HG02981 (cell line): ENCODE measurements at regions not wholly inside any gene's neighbourhood (a gene's known extent, or its start where the extent isn't known, plus 50 kb on each side); places are given as distances from the start of the nearest gene placed in this dataset.
"Not testable (repeated sequence)": the region's sequence is repeated elsewhere in the genome, so short reads cannot be mapped to it uniquely, and the experiment has no call there.

Experiments used
- ATAC-seq: cut with Tn5 transposase; IDR thresholded peaks from one replicate; pipeline ENCODE4 v1.9.1; 2021; ENCODE audit warnings: mild to moderate bottlenecking, moderate library complexity; ENCODE audit not compliant: unreplicated experiment

- no peak for ATAC-seq
Measured at GRCh38 chr2:47653902-47654789, 83.4 kb upstream of the KCNK12 start.

- no peak for ATAC-seq
Measured at GRCh38 chr2:47653036-47653435, 82.3 kb upstream of the KCNK12 start.

GRCh38 chr2:47652061-47652690 is 81.4 kb upstream of the KCNK12 start:
- no peak for ATAC-seq

- no peak for ATAC-seq
Measured at GRCh38 chr2:47651296-47651695, 80.5 kb upstream of the KCNK12 start.

- no peak for ATAC-seq
Measured at GRCh38 chr2:47650001-47650535, 79.3 kb upstream of the KCNK12 start.

GRCh38 chr2:47645246-47645645 is 74.5 kb upstream of the KCNK12 start:
- ATAC-seq = no peak

- no peak for ATAC-seq
Measured at GRCh38 chr2:47644351-47644750, 73.6 kb upstream of the KCNK12 start.

- ATAC-seq = no peak
Measured at GRCh38 chr2:47641366-47641765, 70.6 kb upstream of the KCNK12 start.

- no peak for ATAC-seq
Measured at GRCh38 chr2:47640356-47640755, 69.6 kb upstream of the KCNK12 start.

GRCh38 chr2:47639467-47639866 is 68.7 kb upstream of the KCNK12 start:
- ATAC-seq = no peak

GRCh38 chr2:47638430-47638829 is 67.6 kb upstream of the KCNK12 start:
- ATAC-seq = no peak

- no peak for ATAC-seq
Measured at GRCh38 chr2:47636596-47637264, 65.9 kb upstream of the KCNK12 start.

- no peak for ATAC-seq
Measured at GRCh38 chr2:47636176-47636575, 65.4 kb upstream of the KCNK12 start.

- ATAC-seq = no peak
Measured at GRCh38 chr2:47632754-47633153, 62.0 kb upstream of the KCNK12 start.

GRCh38 chr2:47631792-47632398 is 61.1 kb upstream of the KCNK12 start:
- ATAC-seq = no peak

GRCh38 chr2:47631306-47631705 is 60.5 kb upstream of the KCNK12 start:
- no peak for ATAC-seq

- ATAC-seq = no peak
Measured at GRCh38 chr2:47629501-47630460, 59.0 kb upstream of the KCNK12 start.

- ATAC-seq = no peak
Measured at GRCh38 chr2:47628904-47629303, 58.1 kb upstream of the KCNK12 start.

- no peak for ATAC-seq
Measured at GRCh38 chr2:47626664-47627063, 55.9 kb upstream of the KCNK12 start.

- not testable (repeated sequence) for ATAC-seq
Measured at GRCh38 chr2:47623140-47623539, 52.4 kb upstream of the KCNK12 start.
